GM10266 (cell line): ENCODE measurements at regions not wholly inside any gene's neighbourhood (a gene's known extent, or its start where the extent isn't known, plus 50 kb on each side); places are given as distances from the start of the nearest gene placed in this dataset.

Experiments used
- DNase-seq: peaks from one replicate; pipeline ENCODE4 v3.0.0; 2012; ENCODE audit errors: extremely low spot score
- TF ChIP-seq, protein P1 (sequence below): IDR thresholded peaks from 2 replicates; pipeline ENCODE4 v1.5.1; 2012; ENCODE audit warnings: mild to moderate bottlenecking, low read depth; ENCODE audit not compliant: control insufficient read depth, insufficient read depth; ENCODE audit errors: missing control alignments

DNA sequence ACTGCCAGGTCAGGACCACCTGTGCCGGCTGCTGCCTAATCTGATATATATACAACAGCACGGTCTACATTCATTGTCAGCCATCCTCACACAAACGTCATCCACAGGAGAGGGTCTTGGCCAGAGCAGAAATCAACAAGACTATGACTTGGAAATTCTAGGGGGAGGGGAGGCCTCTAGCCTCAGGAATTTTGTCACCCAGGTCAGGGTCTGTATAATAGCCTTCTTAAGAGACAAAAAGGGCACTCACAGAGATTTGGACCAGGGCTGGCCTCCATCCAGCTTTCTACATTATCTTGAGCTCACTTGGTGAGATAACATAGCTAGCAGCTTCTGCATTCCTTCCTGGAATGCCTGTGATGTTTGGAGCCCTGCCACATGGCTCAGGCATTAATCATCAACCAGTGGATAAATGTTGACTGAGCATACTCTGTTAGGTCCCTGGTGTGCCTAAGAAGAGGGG is 50.4 kb upstream of the CTIF start:
- TF ChIP-seq, protein P1, sequence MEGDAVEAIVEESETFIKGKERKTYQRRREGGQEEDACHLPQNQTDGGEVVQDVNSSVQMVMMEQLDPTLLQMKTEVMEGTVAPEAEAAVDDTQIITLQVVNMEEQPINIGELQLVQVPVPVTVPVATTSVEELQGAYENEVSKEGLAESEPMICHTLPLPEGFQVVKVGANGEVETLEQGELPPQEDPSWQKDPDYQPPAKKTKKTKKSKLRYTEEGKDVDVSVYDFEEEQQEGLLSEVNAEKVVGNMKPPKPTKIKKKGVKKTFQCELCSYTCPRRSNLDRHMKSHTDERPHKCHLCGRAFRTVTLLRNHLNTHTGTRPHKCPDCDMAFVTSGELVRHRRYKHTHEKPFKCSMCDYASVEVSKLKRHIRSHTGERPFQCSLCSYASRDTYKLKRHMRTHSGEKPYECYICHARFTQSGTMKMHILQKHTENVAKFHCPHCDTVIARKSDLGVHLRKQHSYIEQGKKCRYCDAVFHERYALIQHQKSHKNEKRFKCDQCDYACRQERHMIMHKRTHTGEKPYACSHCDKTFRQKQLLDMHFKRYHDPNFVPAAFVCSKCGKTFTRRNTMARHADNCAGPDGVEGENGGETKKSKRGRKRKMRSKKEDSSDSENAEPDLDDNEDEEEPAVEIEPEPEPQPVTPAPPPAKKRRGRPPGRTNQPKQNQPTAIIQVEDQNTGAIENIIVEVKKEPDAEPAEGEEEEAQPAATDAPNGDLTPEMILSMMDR = no peak
- no peak for DNase-seq

DNA sequence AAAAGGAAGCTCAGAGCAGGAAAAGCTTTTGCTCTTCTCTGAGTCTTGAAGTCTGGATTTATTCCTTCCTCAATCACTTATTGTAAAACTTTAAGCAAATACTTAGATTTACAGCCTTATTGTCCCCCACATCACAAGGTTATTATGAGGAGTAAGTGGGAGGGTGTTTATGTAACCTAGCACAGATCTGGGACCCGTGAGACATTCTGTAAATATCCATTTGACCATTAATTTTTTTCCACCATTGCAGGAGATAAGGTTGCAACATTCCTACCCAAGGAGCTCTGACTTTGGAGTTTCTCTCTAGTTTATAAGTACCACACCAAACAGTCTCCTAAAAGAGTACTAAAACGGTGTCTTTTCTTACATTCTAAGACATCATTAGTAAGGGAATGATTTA is 52.1 kb upstream of the CTIF start:
- TF ChIP-seq, protein P1 = no peak

GRCh38 chr18:48485828-48486405 is 52.9 kb upstream of the CTIF start:
- TF ChIP-seq, protein P1 = no peak
- DNase-seq = no peak

More for the DNA sequence above, 52.1 kb upstream of the CTIF start:
- DNase-seq = no peak

DNA sequence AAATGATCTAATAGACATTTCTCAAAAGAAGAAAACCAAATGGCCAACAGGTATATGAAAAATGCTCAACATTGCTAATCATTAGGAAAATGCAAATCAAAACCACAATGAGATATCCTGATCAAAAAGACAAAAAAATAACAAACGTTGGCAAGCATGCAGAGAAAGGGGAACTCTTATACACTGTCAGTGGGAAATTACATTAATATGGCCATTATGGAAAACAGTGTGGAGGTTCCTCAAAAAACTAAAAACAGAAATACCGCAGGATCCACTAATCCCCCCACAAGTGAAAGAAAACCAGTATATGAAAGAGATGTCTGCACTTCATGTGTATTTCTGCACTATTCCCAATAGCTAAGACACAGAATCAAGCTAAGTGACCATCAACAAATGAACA is 57.7 kb upstream of the CTIF start:
- TF ChIP-seq, protein P1 = no peak
- no peak for DNase-seq

DNA sequence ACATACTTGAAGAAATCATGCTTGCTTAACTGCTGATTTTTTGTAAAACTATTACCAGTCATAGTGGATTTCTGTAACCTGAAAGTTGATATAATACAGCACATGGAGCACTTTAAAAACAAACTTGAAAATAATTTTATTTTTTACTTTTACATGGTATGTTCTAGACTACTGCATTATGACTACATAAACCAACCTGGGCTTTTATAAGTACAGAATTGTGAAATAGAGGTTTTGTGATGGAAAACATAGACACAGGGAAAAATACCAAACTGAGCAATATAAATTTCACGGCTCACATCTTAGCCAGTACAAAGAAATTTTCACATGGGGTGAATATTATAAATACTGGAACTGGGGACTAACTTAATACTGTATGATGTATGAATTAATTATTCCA is 59.3 kb upstream of the CTIF start:
- TF ChIP-seq, protein P1 = no peak
- DNase-seq = no peak

GRCh38 chr18:48477348-48477747 is 61.5 kb upstream of the CTIF start:
- no peak for DNase-seq
- TF ChIP-seq, protein P1 = no peak

- TF ChIP-seq, protein P1 = no peak
- DNase-seq = no peak
Observed at GRCh38 chr18:48476550-48476917, 62.3 kb upstream of the CTIF start.
